COLO668 (cell line): ENCODE measurements at regions not wholly inside any gene's neighbourhood (a gene's known extent, or its start where the extent isn't known, plus 50 kb on each side); places are given as distances from the start of the nearest gene placed in this dataset.

ENCODE experiments used
- DNase-seq: peaks from one replicate; lab custom pipeline; 2025; ENCODE audit not compliant: unreplicated experiment; lab: John Stamatoyannopoulos, UW

- DNase-seq: no peak
Observed at GRCh38 chr21:35359076-35359475, 310.0 kb upstream of the RUNX1 start.

- DNase-seq: no peak
Observed at GRCh38 chr21:35358008-35358407, 308.9 kb upstream of the RUNX1 start.

GRCh38 chr21:35357041-35357780 is 308.1 kb upstream of the RUNX1 start:
- DNase-seq: no peak

GRCh38 chr21:35354078-35354477 is 305.0 kb upstream of the RUNX1 start:
- no peak for DNase-seq

- DNase-seq: no peak
Observed at GRCh38 chr21:35352793-35353192, 303.7 kb upstream of the RUNX1 start.

GRCh38 chr21:35352066-35352770 is 303.1 kb upstream of the RUNX1 start:
- DNase-seq: no peak

- no peak for DNase-seq
Observed at GRCh38 chr21:35351434-35351833, 302.3 kb upstream of the RUNX1 start.

GRCh38 chr21:35350965-35351364 is 301.9 kb upstream of the RUNX1 start:
- no peak for DNase-seq

GRCh38 chr21:35349376-35350080 is 300.4 kb upstream of the RUNX1 start:
- no peak for DNase-seq

- DNase-seq: no peak
Observed at GRCh38 chr21:35348686-35349085, 299.6 kb upstream of the RUNX1 start.

- DNase-seq: no peak
Observed at GRCh38 chr21:35346697-35347096, 297.6 kb upstream of the RUNX1 start.

- DNase-seq: no peak
Observed at GRCh38 chr21:35345954-35346353, 296.9 kb upstream of the RUNX1 start.

GRCh38 chr21:35344582-35344981 is 295.5 kb upstream of the RUNX1 start:
- no peak for DNase-seq

- no peak for DNase-seq
Observed at GRCh38 chr21:35343046-35343819, 294.1 kb upstream of the RUNX1 start.

- no peak for DNase-seq
Observed at GRCh38 chr21:35342440-35342839, 293.3 kb upstream of the RUNX1 start.

- DNase-seq: peak; percentile 15
Observed at GRCh38 chr21:35340273-35340672, 291.2 kb upstream of the RUNX1 start.

GRCh38 chr21:35338881-35339632 is 290.0 kb upstream of the RUNX1 start:
- DNase-seq: no peak

GRCh38 chr21:35338281-35338680 is 289.2 kb upstream of the RUNX1 start:
- DNase-seq: no peak

GRCh38 chr21:35337573-35337972 is 288.5 kb upstream of the RUNX1 start:
- no peak for DNase-seq

GRCh38 chr21:35336534-35336933 is 287.4 kb upstream of the RUNX1 start:
- DNase-seq: no peak
